DND-41 (cell line): ENCODE measurements at regions not wholly inside any gene's neighbourhood (a gene's known extent, or its start where the extent isn't known, plus 50 kb on each side); places are given as distances from the start of the nearest gene placed in this dataset.

Experiments
- ATAC-seq: fragments of 200-7000 bp; cut with Tn5 transposase; 3 replicates; pipeline ENCODE4 v1.9.1; 2021; ENCODE audit warnings: low read depth; ENCODE audit not compliant: insufficient read depth
- DNase-seq: peaks from one replicate; pipeline ENCODE4 v3.0.0-alpha.2; 2020
- H2AFZ ChIP-seq: 2 replicates; pipeline ENCODE4 v1.6.0; 2012; ENCODE audit warnings: low read depth, low read length
- H3K27ac ChIP-seq: 2 replicates; pipeline ENCODE4 v1.5.1; 2012; ENCODE audit warnings: low read length, inconsistent platforms
- H3K27me3 ChIP-seq: fragments of 200-600 bp; sonication (generic); 2 replicates; pipeline ENCODE4 v1.6.0; 2012; ENCODE audit warnings: low read length, mild to moderate bottlenecking, inconsistent platforms; ENCODE audit not compliant: insufficient read depth, poor library complexity
- H3K36me3 ChIP-seq: 2 replicates; pipeline ENCODE4 v1.5.1; 2012; ENCODE audit warnings: low read length, inconsistent platforms; ENCODE audit not compliant: insufficient read depth
- H3K4me1 ChIP-seq: 2 replicates; pipeline ENCODE4 v1.5.1; 2012; ENCODE audit warnings: mild to moderate bottlenecking, low read length; ENCODE audit not compliant: insufficient read depth
- H3K4me2 ChIP-seq: 2 replicates; pipeline ENCODE4 v1.6.0; 2012; ENCODE audit warnings: mild to moderate bottlenecking, moderate library complexity, low read length, inconsistent platforms; ENCODE audit not compliant: insufficient read depth
- H3K4me3 ChIP-seq, 2 experiments: fragments of 200-600 bp in 1 of 2; shearing (Covaris generic) in 1 of 2; 2 replicates each; pipeline ENCODE4 v1.5.1; 2012 to 2016; ENCODE audit warnings: inconsistent platforms in 2 of 2, low read length in 2 of 2, mild to moderate bottlenecking in 2 of 2, low read depth in 1 of 2, moderate library complexity in 1 of 2
- H3K79me2 ChIP-seq: 2 replicates; pipeline ENCODE4 v1.6.0; 2012; ENCODE audit warnings: low read length, inconsistent platforms; ENCODE audit not compliant: insufficient read depth
- H3K9ac ChIP-seq: 2 replicates; pipeline ENCODE4 v1.6.0; 2012; ENCODE audit warnings: low read depth, mild to moderate bottlenecking, inconsistent platforms, low read length, moderate library complexity
- H3K9me3 ChIP-seq: 2 replicates; pipeline ENCODE4 v1.5.1; 2012; ENCODE audit warnings: low read length, moderate library complexity, mild to moderate bottlenecking, inconsistent platforms; ENCODE audit not compliant: insufficient read depth, severe bottlenecking
- H4K20me1 ChIP-seq: 2 replicates; pipeline ENCODE4 v1.6.0; 2012; ENCODE audit warnings: low read length; ENCODE audit not compliant: insufficient read depth
- EZH2 ChIP-seq: IDR thresholded peaks from 3 replicates; pipeline ENCODE4 v1.6.1; 2012; ENCODE audit warnings: borderline replicate concordance, low read depth, mild to moderate bottlenecking, moderate library complexity, low read length, inconsistent platforms; ENCODE audit not compliant: severe bottlenecking
- TF ChIP-seq, protein P1 (sequence below): IDR thresholded peaks from 2 replicates; pipeline ENCODE4 v1.5.1; 2012; ENCODE audit warnings: borderline replicate concordance, low read length, moderate library complexity, mild to moderate bottlenecking; ENCODE audit not compliant: poor library complexity, severe bottlenecking; ENCODE audit errors: extremely low read depth

DNA sequence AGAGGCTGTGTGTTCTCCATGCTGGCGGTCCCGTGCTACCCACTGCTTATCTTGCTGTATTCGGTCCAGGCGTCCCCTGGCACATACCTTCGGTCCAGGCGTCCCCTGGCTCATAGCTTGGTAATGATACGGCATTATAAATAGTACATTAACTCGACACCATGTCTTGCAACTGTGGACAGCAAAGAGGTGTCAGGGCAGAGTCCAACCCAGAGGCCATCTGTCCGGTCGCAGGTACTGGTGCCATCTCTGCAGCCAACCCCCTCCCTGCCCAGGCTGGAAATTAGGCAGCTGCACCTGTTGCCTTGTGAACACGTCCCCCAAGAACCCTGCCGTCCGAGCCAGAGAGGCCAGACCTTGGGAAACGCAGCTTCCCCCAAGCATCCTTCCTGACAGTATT lies 634.3 kb downstream of the BRD1 start:
- no peaks in the 10 kb centered on the region for H3K9me3 ChIP-seq
- TF ChIP-seq, protein P1, sequence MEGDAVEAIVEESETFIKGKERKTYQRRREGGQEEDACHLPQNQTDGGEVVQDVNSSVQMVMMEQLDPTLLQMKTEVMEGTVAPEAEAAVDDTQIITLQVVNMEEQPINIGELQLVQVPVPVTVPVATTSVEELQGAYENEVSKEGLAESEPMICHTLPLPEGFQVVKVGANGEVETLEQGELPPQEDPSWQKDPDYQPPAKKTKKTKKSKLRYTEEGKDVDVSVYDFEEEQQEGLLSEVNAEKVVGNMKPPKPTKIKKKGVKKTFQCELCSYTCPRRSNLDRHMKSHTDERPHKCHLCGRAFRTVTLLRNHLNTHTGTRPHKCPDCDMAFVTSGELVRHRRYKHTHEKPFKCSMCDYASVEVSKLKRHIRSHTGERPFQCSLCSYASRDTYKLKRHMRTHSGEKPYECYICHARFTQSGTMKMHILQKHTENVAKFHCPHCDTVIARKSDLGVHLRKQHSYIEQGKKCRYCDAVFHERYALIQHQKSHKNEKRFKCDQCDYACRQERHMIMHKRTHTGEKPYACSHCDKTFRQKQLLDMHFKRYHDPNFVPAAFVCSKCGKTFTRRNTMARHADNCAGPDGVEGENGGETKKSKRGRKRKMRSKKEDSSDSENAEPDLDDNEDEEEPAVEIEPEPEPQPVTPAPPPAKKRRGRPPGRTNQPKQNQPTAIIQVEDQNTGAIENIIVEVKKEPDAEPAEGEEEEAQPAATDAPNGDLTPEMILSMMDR = no peak
- no peak for TF ChIP-seq EZH2
- no peaks in the 10 kb centered on the region for H3K27me3 ChIP-seq
- H3K4me2 ChIP-seq = no peak overlapping the region
- H3K4me1 ChIP-seq = no peaks in the 10 kb centered on the region
- no peak overlapping the region for H3K27ac ChIP-seq
- H4K20me1 ChIP-seq = 0 out of 2 replicates have a peak, but pooled peaks cover 5% of the 10 kb centered on the region
- H3K79me2 ChIP-seq = no peaks in the 10 kb centered on the region
- H3K36me3 ChIP-seq = no peaks in the 10 kb centered on the region
- H3K9ac ChIP-seq = no peak overlapping the region
- H3K4me3 ChIP-seq = no peak overlapping the region
- ATAC-seq (no peak), DNase-seq (no peak)
- no peak overlapping the region for H2AFZ ChIP-seq

DNA sequence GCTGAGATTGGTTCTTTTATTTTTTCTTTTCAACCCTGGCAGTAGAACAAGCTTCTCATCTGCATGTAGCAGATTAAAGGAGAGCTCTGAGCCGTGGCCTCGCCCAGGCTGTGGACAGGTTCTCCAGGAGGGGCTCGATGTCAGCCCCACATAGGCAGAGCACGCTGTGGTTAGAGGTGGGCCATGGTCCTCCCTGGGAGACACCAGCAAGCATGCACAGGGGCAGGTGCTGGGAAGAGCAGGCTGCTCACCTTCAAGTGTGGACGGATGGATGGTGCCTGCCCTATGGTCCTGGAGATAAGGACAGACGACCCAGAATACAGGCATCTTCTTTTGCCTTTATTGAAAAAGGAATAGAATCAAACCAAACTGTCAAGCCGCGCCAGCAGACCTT lies 634.8 kb downstream of the BRD1 start:
- H3K27ac ChIP-seq = no peak overlapping the region
- no peak overlapping the region for H3K9ac ChIP-seq
- H2AFZ ChIP-seq = no peak overlapping the region
- no peaks in the 10 kb centered on the region for H3K4me1 ChIP-seq
- DNase-seq = no peak
- H3K79me2 ChIP-seq = no peaks in the 10 kb centered on the region
- TF ChIP-seq EZH2 = no peak
- TF ChIP-seq, protein P1 = no peak
- H3K27me3 ChIP-seq = no peaks in the 10 kb centered on the region
- 0 out of 2 replicates have a peak, but pooled peaks cover 5% of the 10 kb centered on the region for H4K20me1 ChIP-seq
- H3K4me2 ChIP-seq = no peak overlapping the region
- no peaks in the 10 kb centered on the region for H3K9me3 ChIP-seq
- no peak for ATAC-seq
- H3K36me3 ChIP-seq = no peaks in the 10 kb centered on the region
- no peak overlapping the region for H3K4me3 ChIP-seq

DNA sequence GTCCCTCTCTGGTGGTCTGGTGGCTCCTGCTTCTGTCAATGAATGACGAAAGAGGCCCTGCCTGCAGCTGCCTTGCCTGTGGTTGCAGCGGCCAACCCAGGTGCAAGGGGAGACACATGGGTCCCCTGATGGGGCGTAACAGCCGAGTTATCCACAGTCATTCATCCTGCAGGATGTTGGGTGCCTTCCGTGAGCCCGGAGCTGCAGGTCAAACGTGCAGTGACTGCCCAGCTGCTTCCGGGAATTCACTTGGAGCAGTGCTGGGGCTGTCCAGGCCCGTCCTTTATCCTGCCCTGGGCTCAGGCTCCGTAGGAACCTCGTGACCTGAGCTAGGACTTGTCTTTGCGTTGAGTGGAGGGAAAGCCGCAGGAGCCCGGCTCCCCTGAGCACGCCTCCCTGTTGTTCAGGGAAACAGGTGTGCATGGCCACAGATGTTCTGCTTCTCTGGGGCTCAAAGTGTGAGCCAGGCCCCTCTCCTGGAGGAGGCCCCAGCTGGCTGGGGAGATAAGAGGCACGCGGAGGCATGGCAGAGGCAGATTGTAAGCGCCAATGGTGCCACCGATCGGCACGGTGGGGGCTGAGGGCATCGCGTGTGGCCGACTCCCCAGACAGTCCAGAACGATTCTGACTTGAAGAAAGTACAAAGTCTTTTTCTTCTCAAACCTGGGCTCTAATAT lies 635.4 kb downstream of the BRD1 start:
- Histone ChIP-seq H3K4me2 (no peak overlapping the region), H3K27ac (no peak overlapping the region), H3K4me3 (no peak overlapping the region), H4K20me1 (0 out of 2 replicates have a peak, but pooled peaks cover 5% of the 10 kb centered on the region), H3K79me2 (no peaks in the 10 kb centered on the region), H3K4me1 (no peaks in the 10 kb centered on the region), H2AFZ (no peak overlapping the region), H3K27me3 (no peaks in the 10 kb centered on the region), H3K36me3 (no peaks in the 10 kb centered on the region), H3K9ac (no peak overlapping the region), H3K9me3 (no peaks in the 10 kb centered on the region)
- no peak for ATAC-seq
- TF ChIP-seq, protein P1 = no peak
- TF ChIP-seq EZH2 = no peak
- DNase-seq = no peak
